RWPE1 (cell line): ENCODE measurements at regions not wholly inside any gene's neighbourhood (a gene's known extent, or its start where the extent isn't known, plus 50 kb on each side); places are given as distances from the start of the nearest gene placed in this dataset.

ENCODE experiments used
- CTCF ChIA-PET: fragments of 350-600 bp; sonication (Branson Sonifier 250); formaldehyde crosslinking; extraction: SDS; loops from one replicate; lab custom pipeline; 2021; lab: Yijun Ruan, JAX
- POLR2A ChIA-PET: fragments of 400-600 bp; formaldehyde crosslinking; extraction: SDS; loops from one replicate; lab custom pipeline; 2020; ENCODE audit warnings: antibody characterized with exemption; ENCODE audit not compliant: low non-redundant PET; lab: Yijun Ruan, JAX
- DNase-seq: peaks from one replicate; pipeline ENCODE4 v3.0.0; 2012; ENCODE audit warnings: low spot score
- H3K27ac ChIP-seq: fragments of 450-650 bp; 2 replicates; pipeline ENCODE4 v1.5.1; 2017
- CTCF ChIP-seq: fragments of 450-650 bp; conservative IDR thresholded peaks from 2 replicates; pipeline ENCODE4 v1.5.1; 2017; ENCODE audit warnings: low read depth, mild to moderate bottlenecking

- no peak overlapping the region for H3K27ac ChIP-seq
- no peak for TF ChIP-seq CTCF
- DNase-seq: no peak
- POLR2A ChIA-PET: no interaction called here
- CTCF ChIA-PET: interaction anchor here (0.7 kb wide), 1 partner anchor 80 kb away, joined by 3 read pairs; no protein-coding TSS in a partner anchor
Observed at GRCh38 chr5:72697622-72698021, 118.8 kb upstream of the TNPO1 start.

- ChIA-PET CTCF (no interaction called here), POLR2A (no interaction called here)
- no peak for DNase-seq
- TF ChIP-seq CTCF: no peak
- no peak overlapping the region for H3K27ac ChIP-seq
Observed at GRCh38 chr5:72695659-72696058, 120.8 kb upstream of the TNPO1 start.

- ChIA-PET CTCF (interaction anchor here (0.6 kb wide), 1 partner anchor 28 kb away, joined by 3 read pairs; no protein-coding TSS in a partner anchor), POLR2A (no interaction called here)
- no peak for DNase-seq
- no peak overlapping the region for H3K27ac ChIP-seq
- TF ChIP-seq CTCF: no peak
Observed at GRCh38 chr5:72694856-72695255, 121.6 kb upstream of the TNPO1 start.

- ChIA-PET POLR2A (no interaction called here), CTCF (no interaction called here)
- no peak for TF ChIP-seq CTCF
- no peak for DNase-seq
- H3K27ac ChIP-seq: no peak overlapping the region
Observed at GRCh38 chr5:72693546-72694205, 122.8 kb upstream of the TNPO1 start.

GRCh38 chr5:72692651-72693442, 123.6 kb upstream of the TNPO1 start:
- H3K27ac ChIP-seq: no peak overlapping the region
- ChIA-PET POLR2A (no interaction called here), CTCF (no interaction called here)
- no peak for DNase-seq
- TF ChIP-seq CTCF: no peak

GRCh38 chr5:72692231-72692637, 124.2 kb upstream of the TNPO1 start:
- TF ChIP-seq CTCF: no peak
- H3K27ac ChIP-seq: no peak overlapping the region
- DNase-seq: no peak
- ChIA-PET POLR2A (no interaction called here), CTCF (interaction anchor here (0.6 kb wide), 1 partner anchor 831 kb away, joined by 5 read pairs; no protein-coding TSS in a partner anchor)
